Activated CD4-positive, alpha-beta memory T cell treated with anti-CD3 and anti-CD28 coated beads for 36 hours (primary cell): ENCODE measurements at regions not wholly inside any gene's neighbourhood (a gene's known extent, or its start where the extent isn't known, plus 50 kb on each side); places are given as distances from the start of the nearest gene placed in this dataset.

Experiments
- CTCF ChIA-PET: fragments of 350-600 bp; sonication (Branson Sonifier 250); formaldehyde crosslinking; loops from one replicate; lab custom pipeline; 2021; ENCODE audit warnings: antibody characterized with exemption, inconsistent platforms; lab: Charles Lee
- POLR2A ChIA-PET: fragments of 350-600 bp; sonication (Branson Sonifier 250); formaldehyde crosslinking; loops from one replicate; lab custom pipeline; 2021; ENCODE audit warnings: antibody characterized with exemption; lab: Charles Lee
- DNase-seq: peaks from one replicate; pipeline ENCODE4 v3.0.0-alpha.2; 2020
- H3K27ac Mint-ChIP-seq: one replicate; pipeline ENCODE4 v1.8.0; 2021; ENCODE audit warnings: mixed read lengths
- H3K27me3 Mint-ChIP-seq: one replicate; pipeline ENCODE4 v1.8.0; 2021; ENCODE audit warnings: mixed read lengths
- H3K36me3 Mint-ChIP-seq: one replicate; pipeline ENCODE4 v1.8.0; 2021; ENCODE audit warnings: mixed read lengths
- H3K4me1 Mint-ChIP-seq: one replicate; pipeline ENCODE4 v1.8.0; 2021; ENCODE audit warnings: low read depth, mixed read lengths
- H3K4me3 Mint-ChIP-seq: one replicate; pipeline ENCODE4 v1.8.0; 2021; ENCODE audit warnings: mild to moderate bottlenecking, mixed read lengths
- H3K9me3 Mint-ChIP-seq: one replicate; pipeline ENCODE4 v1.8.0; 2021; ENCODE audit warnings: mixed read lengths
- intact Hi-C: fragments of 100-400 bp; cut with micrococcal nuclease; formaldehyde crosslinking; loops from one replicate; pipeline ENCODE4 v1.15.1; 2023

- Mint-ChIP-seq H3K4me3 (no peak overlapping the region), H3K4me1 (peaks cover 9% of the 10 kb centered on the region), H3K27me3 (peaks cover 16% of the 10 kb centered on the region), H3K36me3 (no peaks in the 10 kb centered on the region), H3K9me3 (no peaks in the 10 kb centered on the region), H3K27ac (no peak overlapping the region)
- POLR2A ChIA-PET: no interaction called here
- no peak for DNase-seq
- CTCF ChIA-PET: no interaction called here
- intact Hi-C loops: no loop called here
These were observed 66.8 kb upstream of the EPCAM start for GRCh38 chr2:47302308-47302707.

- no peak overlapping the region for H3K4me3 Mint-ChIP-seq
- no peak overlapping the region for H3K27ac Mint-ChIP-seq
- CTCF ChIA-PET: interaction anchor here (0.9 kb wide), 1 partner anchor 21 kb away, joined by 3 read pairs; no protein-coding TSS in a partner anchor
- no peaks in the 10 kb centered on the region for H3K36me3 Mint-ChIP-seq
- peaks cover 16% of the 10 kb centered on the region for H3K27me3 Mint-ChIP-seq
- H3K4me1 Mint-ChIP-seq: peaks cover 9% of the 10 kb centered on the region
- intact Hi-C loops: no loop called here
- DNase-seq: no peak
- POLR2A ChIA-PET: no interaction called here
- H3K9me3 Mint-ChIP-seq: no peaks in the 10 kb centered on the region
These were observed 67.4 kb upstream of the EPCAM start for GRCh38 chr2:47301731-47302130.

GRCh38 chr2:47301277-47301618 is 67.9 kb upstream of the EPCAM start:
- intact Hi-C loops: no loop called here
- CTCF ChIA-PET: interaction anchor here (0.9 to 1.0 kb wide), 2 partner anchors 22 to 29 kb away, joined by 3 read pairs; no protein-coding TSS in a partner anchor

GRCh38 chr2:47300609-47301276 is 68.4 kb upstream of the EPCAM start:
- no peak for DNase-seq
- H3K36me3 Mint-ChIP-seq: no peaks in the 10 kb centered on the region
- no peak overlapping the region for H3K27ac Mint-ChIP-seq
- CTCF ChIA-PET: interaction anchor here (0.9 to 1.0 kb wide), 2 partner anchors 22 to 28 kb away, joined by 3 read pairs; no protein-coding TSS in a partner anchor
- intact Hi-C loops: no loop called here
- H3K4me1 Mint-ChIP-seq: peaks cover 9% of the 10 kb centered on the region
- POLR2A ChIA-PET: no interaction called here
- peaks cover 11% of the 10 kb centered on the region for H3K27me3 Mint-ChIP-seq
- no peaks in the 10 kb centered on the region for H3K9me3 Mint-ChIP-seq
- no peak overlapping the region for H3K4me3 Mint-ChIP-seq

More at GRCh38 chr2:47301277-47301618, 67.9 kb upstream of the EPCAM start:
- Mint-ChIP-seq H3K4me3 (no peak overlapping the region), H3K36me3 (no peaks in the 10 kb centered on the region), H3K27me3 (peaks cover 12% of the 10 kb centered on the region), H3K9me3 (no peaks in the 10 kb centered on the region), H3K4me1 (peaks cover 9% of the 10 kb centered on the region), H3K27ac (no peak overlapping the region)
- POLR2A ChIA-PET: no interaction called here
- no peak for DNase-seq

GRCh38 chr2:47300081-47300480 is 69.0 kb upstream of the EPCAM start:
- Mint-ChIP-seq H3K4me3 (no peak overlapping the region), H3K4me1 (peaks cover 9% of the 10 kb centered on the region)
- CTCF ChIA-PET: no interaction called here

GRCh38 chr2:47299555-47299954 is 69.6 kb upstream of the EPCAM start:
- H3K36me3 Mint-ChIP-seq: no peaks in the 10 kb centered on the region
- intact Hi-C loops: no loop called here
- POLR2A ChIA-PET: no interaction called here
- CTCF ChIA-PET: no interaction called here
- no peak overlapping the region for H3K4me3 Mint-ChIP-seq
- H3K4me1 Mint-ChIP-seq: peaks cover 9% of the 10 kb centered on the region
- peaks cover 7% of the 10 kb centered on the region for H3K27me3 Mint-ChIP-seq
- DNase-seq: no peak
- no peak overlapping the region for H3K27ac Mint-ChIP-seq
- no peaks in the 10 kb centered on the region for H3K9me3 Mint-ChIP-seq

More at GRCh38 chr2:47300081-47300480, 69.0 kb upstream of the EPCAM start:
- Mint-ChIP-seq H3K27ac (no peak overlapping the region), H3K36me3 (no peaks in the 10 kb centered on the region), H3K27me3 (peaks cover 9% of the 10 kb centered on the region), H3K9me3 (no peaks in the 10 kb centered on the region)
- DNase-seq: no peak
- POLR2A ChIA-PET: no interaction called here
- intact Hi-C loops: no loop called here

GRCh38 chr2:47298771-47299170 is 70.3 kb upstream of the EPCAM start:
- ChIA-PET CTCF (no interaction called here), POLR2A (no interaction called here)
- H3K4me1 Mint-ChIP-seq: peaks cover 9% of the 10 kb centered on the region
- H3K36me3 Mint-ChIP-seq: no peaks in the 10 kb centered on the region
- DNase-seq: no peak
- no peaks in the 10 kb centered on the region for H3K9me3 Mint-ChIP-seq
- H3K4me3 Mint-ChIP-seq: no peak overlapping the region
- intact Hi-C loops: no loop called here
- H3K27me3 Mint-ChIP-seq: peaks cover 7% of the 10 kb centered on the region
- no peak overlapping the region for H3K27ac Mint-ChIP-seq

- Mint-ChIP-seq H3K27me3 (peaks cover 6% of the 10 kb centered on the region), H3K27ac (no peak overlapping the region), H3K36me3 (no peaks in the 10 kb centered on the region), H3K9me3 (no peaks in the 10 kb centered on the region), H3K4me1 (peaks cover 9% of the 10 kb centered on the region), H3K4me3 (no peak overlapping the region)
- ChIA-PET CTCF (interaction anchor here (0.7 to 1.0 kb wide), 2 partner anchors 25 to 39 kb away, joined by 3 to 4 read pairs; no protein-coding TSS in a partner anchor), POLR2A (no interaction called here)
- DNase-seq: no peak
- intact Hi-C loops: no loop called here
These were observed 71.2 kb upstream of the EPCAM start for GRCh38 chr2:47297767-47298425.

GRCh38 chr2:47295981-47296635 is 73.0 kb upstream of the EPCAM start:
- intact Hi-C loops: no loop called here
- POLR2A ChIA-PET: no interaction called here

GRCh38 chr2:47295131-47295980 is 73.8 kb upstream of the EPCAM start:
- Mint-ChIP-seq H3K36me3 (no peaks in the 10 kb centered on the region), H3K9me3 (no peaks in the 10 kb centered on the region), H3K4me1 (peaks cover under 1% of the 10 kb centered on the region), H3K27me3 (peaks cover 4% of the 10 kb centered on the region), H3K4me3 (no peak overlapping the region), H3K27ac (no peak overlapping the region)
- intact Hi-C loops: no loop called here
- CTCF ChIA-PET: no interaction called here
- DNase-seq: no peak
- POLR2A ChIA-PET: no interaction called here

More at GRCh38 chr2:47295981-47296635, 73.0 kb upstream of the EPCAM start:
- CTCF ChIA-PET: no interaction called here
- Mint-ChIP-seq H3K36me3 (no peaks in the 10 kb centered on the region), H3K9me3 (no peaks in the 10 kb centered on the region), H3K4me3 (no peak overlapping the region), H3K27ac (no peak overlapping the region), H3K4me1 (peaks cover 8% of the 10 kb centered on the region), H3K27me3 (peaks cover 4% of the 10 kb centered on the region)
- no peak for DNase-seq

- no peak for DNase-seq
- Mint-ChIP-seq H3K27ac (no peak overlapping the region), H3K36me3 (no peaks in the 10 kb centered on the region), H3K4me1 (no peaks in the 10 kb centered on the region), H3K4me3 (no peak overlapping the region), H3K9me3 (no peaks in the 10 kb centered on the region), H3K27me3 (peaks cover 3% of the 10 kb centered on the region)
- intact Hi-C loops: no loop called here
- ChIA-PET CTCF (no interaction called here), POLR2A (no interaction called here)
These were observed 75.1 kb upstream of the EPCAM start for GRCh38 chr2:47293976-47294375.

GRCh38 chr2:47288864-47289263 is 80.2 kb upstream of the EPCAM start:
- Mint-ChIP-seq H3K9me3 (no peaks in the 10 kb centered on the region), H3K4me1 (no peaks in the 10 kb centered on the region), H3K27ac (no peak overlapping the region), H3K27me3 (peaks cover 6% of the 10 kb centered on the region), H3K4me3 (no peak overlapping the region), H3K36me3 (no peaks in the 10 kb centered on the region)
- intact Hi-C loops: no loop called here
- no peak for DNase-seq
- CTCF ChIA-PET: no interaction called here
- POLR2A ChIA-PET: no interaction called here
